Cardiac septum (tissue), 1 donor: ENCODE measurements at regions not wholly inside any gene's neighbourhood (a gene's known extent, or its start where the extent isn't known, plus 50 kb on each side); places are given as distances from the start of the nearest gene placed in this dataset.
"Not testable (repeated sequence)": the region's sequence is repeated elsewhere in the genome, so short reads cannot be mapped to it uniquely, and the experiment has no call there.

ENCODE experiments used
- DNase-seq: peaks from one replicate; pipeline ENCODE4 v3.0.0-alpha.2; 2020; ENCODE audit warnings: low spot score
- intact Hi-C: fragments of 100-400 bp; cut with DNase I; formaldehyde crosslinking; loops from one replicate; pipeline ENCODE4 v1.14.0; 2022
- donor health status: DM: no; HTN: no; CAD: no.

DNA sequence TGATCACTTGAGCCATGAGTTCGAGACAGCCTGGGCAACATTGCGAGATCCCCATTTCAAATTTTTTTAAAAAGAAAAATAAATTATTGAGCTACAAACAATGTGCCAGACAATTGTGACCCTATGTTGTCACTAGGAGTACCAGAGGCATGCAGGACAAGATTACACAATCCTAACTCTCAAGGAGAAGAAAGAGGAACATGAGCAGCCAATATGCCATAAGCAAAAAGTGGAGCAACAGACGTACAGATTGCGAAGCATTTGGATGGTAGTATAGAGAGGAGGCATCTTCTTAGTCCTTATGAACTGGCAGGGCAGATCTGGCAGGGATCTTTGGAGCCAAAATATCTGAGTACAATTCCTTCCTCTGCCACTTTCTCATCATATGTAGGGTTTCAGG, 156.4 kb downstream of the OR2B2 start:
- intact Hi-C loops: no loop called here
- no peak for DNase-seq

DNA sequence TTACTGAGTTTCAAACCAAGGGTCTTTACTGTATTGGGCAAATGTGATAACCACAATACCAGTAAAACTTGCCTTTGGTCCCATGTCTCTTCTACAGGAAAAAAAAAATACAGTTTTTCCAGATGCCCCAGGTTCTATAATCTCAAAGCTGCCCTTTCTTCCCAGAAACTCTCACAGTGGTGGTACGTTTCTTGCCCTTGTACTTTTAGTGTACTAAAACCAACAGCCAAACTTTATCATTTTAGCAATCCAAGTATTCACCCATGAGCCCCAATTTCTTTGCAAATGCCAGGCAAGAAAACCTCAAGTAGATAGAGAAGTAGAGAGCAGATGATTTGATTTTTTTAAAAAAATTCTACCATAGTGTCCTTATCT, 157.8 kb downstream of the OR2B2 start:
- DNase-seq: no peak
- intact Hi-C loops: no loop called here

- intact Hi-C loops: loop anchor here (2.0 kb wide), 1 partner anchor 235 kb away; no protein-coding TSS in a partner anchor
- DNase-seq: no peak
These were observed 158.4 kb downstream of the OR2B2 start for GRCh38 chr6:27753668-27754407.

DNA sequence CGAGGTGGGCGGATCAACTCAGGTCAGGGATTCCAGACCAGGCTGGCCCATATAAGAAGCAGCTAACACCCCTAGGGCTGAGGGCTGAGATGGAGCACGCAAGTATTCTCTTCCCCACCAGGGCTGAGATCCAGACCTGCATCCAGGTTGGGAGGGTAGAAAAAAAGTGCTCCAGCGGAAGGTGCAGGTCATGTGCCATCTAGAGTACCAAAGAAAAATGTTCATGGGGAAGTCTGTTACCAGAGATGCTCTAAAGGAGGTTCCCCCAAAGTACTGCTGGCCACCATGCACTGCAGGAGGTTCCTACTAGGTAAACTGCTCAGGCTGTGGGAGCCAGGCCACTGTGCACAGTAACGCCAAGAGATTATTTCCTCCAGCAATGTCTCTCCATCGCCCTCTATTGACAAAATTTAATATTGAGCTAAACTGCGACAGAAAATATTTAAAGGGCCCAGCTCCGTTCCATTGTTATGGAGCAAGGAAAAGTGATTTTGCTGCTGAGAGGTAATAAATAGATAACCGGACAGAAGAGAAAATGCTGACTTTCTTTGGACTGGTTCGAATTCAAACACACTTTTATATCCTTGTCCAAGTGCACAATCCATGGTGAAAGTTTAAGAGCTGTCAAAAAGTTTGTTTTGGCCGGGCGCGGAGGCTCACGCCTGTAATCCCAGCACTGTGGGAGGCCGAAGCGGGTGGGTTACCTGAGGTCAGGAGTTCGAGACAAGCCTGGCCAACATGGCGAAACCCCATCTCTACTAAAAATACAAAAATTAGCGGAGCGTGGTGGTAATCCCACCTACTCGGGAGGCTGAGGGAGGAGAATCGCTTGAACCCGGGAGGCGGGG, 159.9 kb downstream of the OR2B2 start:
- intact Hi-C loops: loop anchor here (1.0 to 2.0 kb wide), 2 partner anchors 233 to 574 kb away; no protein-coding TSS in a partner anchor
- no peak for DNase-seq

DNA sequence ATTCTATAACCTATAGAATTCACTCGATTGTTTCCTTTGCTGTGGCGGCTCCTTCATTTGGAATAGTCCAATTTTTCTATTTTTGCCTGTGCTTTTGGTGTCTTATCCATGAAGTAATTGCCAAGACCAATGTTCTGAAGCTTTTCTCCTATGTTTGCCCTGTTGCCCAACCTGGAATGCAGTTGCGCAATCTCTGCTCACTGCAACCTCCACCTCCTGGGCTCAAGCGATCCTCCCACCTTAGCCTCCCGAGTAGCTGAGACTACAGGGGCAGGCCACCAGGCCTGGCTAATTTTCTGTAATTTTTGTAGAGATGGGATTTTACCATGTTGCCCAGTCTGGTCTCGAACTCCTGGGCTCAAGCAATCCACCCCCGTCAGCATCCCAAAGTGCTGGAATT, 163.5 kb downstream of the OR2B2 start:
- intact Hi-C loops: no loop called here
- no peak for DNase-seq

- DNase-seq: no peak
- intact Hi-C loops: no loop called here
These were observed 164.6 kb downstream of the OR2B2 start for GRCh38 chr6:27747637-27748036.

- DNase-seq, intact Hi-C loops: not testable (repeated sequence)
These were observed 165.3 kb downstream of the OR2B2 start for GRCh38 chr6:27746860-27747259.

DNA sequence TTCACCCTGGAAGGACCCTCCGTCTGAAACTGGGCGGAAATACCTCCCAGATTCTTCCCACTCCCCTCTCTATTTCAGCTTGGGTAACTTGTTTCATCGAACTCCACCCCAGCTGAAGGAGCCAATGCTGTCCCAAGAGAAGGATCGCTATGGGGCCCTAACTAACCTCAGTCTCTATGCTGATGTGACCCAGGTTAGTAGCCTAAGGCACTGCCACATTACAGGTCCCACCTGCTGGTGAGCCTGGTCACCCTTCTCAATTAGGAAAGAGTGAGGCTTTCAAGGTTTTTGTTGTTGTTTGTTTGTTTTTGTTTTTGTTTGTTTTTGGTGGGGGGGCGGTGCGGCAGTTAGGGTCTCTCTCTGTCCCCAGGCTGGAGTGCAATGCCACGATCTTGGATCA, 168.4 kb downstream of the OR2B2 start:
- DNase-seq: no peak
- intact Hi-C loops: no loop called here

GRCh38 chr6:27742833-27743573, 169.2 kb downstream of the OR2B2 start:
- intact Hi-C loops: no loop called here
- no peak for DNase-seq

DNA sequence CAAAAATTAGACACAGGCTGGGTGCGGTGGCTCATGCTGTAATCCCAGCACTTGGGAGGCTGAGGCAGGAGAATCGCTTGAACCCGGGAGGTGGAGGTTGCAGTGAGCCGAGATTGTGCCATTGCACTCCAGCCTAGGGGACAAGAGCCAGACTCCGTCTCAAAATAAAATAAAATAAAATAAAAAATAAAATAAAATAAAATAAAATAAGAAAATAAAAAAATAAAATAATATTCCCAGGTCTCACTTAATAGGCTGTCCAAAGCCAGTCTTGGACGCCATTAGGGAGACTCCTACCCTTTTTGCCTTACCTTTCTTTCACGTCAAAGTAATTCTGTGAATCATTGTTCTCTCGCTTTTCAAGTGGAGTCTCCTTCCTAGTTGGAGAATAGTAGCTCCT, 172.3 kb downstream of the OR2B2 start:
- intact Hi-C loops, DNase-seq: not testable (repeated sequence)

GRCh38 chr6:27736686-27737085, 175.5 kb downstream of the OR2B2 start:
- intact Hi-C loops: no loop called here
- no peak for DNase-seq

DNA sequence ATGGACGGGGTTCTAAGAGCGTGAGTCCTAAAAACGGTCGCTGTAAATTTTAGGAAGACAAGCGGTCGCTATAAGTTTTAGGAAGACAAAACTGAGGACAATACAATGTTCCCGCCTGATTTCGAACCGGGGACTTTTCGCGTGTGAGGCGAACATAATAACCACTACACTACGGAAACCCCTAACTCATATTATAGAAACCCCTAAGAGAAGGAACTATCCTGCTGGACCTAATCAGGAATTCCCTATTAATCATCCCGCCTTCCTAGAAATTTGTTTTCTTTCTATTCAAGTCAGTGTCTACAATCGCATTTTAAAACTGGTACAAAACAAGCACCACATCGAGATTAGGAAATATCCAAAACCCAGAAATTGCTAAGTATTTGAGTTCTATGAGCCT, 183.8 kb downstream of the OR2B2 start:
- intact Hi-C loops: no loop called here
- DNase-seq: no peak

GRCh38 chr6:27726619-27727023, 185.6 kb downstream of the OR2B2 start:
- DNase-seq: no peak
- intact Hi-C loops: no loop called here

DNA sequence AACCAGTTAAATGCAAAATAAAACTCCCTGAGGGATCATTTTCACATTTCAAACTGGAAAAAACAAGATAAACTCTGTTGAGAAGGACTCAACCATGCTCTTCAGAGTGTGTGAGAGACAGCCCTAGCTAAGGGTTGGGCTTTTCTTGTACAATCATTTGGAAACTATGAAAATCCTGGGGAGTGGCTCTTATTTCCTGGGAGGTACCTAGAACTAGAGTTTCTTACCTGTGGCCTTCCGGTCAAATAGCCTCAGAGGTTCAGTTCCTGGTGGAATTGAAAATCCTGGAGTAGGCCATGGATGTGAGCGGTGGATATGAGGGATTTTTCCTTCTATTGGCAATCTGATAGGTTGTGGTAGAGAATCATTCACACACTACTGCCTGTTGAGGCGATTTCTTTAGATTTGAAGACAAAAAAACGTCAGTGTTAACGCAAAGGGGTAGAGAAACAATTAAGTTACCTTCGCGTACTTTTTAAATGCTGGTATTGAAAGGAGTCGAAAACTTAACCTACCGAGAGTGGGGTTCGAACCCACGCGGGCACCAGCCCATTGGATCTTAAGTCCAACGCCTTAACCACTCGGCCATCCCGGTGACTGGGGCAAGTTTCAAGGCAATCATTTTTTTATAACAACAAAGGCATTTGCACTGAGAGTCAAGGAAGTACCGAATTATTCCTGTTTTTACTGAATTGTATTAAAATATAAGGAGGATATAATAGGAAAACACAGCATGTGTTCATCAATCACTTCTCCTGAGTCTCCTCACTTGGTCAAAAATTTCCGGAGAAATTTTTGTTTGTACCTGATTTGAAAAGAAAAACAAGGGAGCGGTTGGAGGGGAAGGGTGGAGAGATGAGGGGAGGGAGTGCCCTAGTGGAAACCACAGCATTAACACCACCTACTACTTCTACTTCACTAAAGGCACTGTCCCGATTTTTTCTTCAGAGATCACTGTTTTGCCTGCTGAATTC, 191.3 kb downstream of the OR2B2 start:
- intact Hi-C loops: no loop called here

GRCh38 chr6:27719039-27719438, 193.2 kb downstream of the OR2B2 start:
- DNase-seq, intact Hi-C loops: not testable (repeated sequence)

More for the DNA sequence above, 191.3 kb downstream of the OR2B2 start:
- no peak for DNase-seq

DNA sequence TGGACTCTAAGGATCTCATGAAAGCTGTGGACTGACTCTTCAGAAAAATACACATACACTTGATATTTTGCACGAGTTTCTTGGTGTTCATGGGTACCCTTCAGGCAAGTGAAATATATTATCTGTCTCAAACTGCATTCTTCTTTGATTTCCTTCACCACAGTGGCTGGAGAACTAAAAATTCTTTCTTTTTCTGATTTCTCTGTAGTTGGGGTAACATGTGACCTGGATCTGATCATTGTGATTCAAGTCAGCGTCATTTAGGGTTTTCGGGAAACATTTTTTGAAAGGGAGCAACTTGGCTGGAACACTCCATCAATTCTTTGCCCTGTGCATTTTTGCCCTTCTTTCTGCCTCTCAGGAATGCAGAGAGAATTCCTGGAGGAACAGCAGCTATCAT, 205.8 kb downstream of the OR2B2 start:
- intact Hi-C loops: no loop called here
- no peak for DNase-seq

- intact Hi-C loops: no loop called here
- DNase-seq: no peak
These were observed 211.9 kb downstream of the OR2B2 start for GRCh38 chr6:27700337-27700736.

- no peak for DNase-seq
- intact Hi-C loops: no loop called here
These were observed 217.7 kb downstream of the OR2B2 start for GRCh38 chr6:27694547-27694874.
